ENCODE measurements at regions not wholly inside any gene's neighbourhood (a gene's known extent, or its start where the extent isn't known, plus 50 kb on each side); places are given as distances from the start of the nearest gene placed in this dataset.

GRCh38 chr9:99322299-99322698 lies 100.2 kb downstream of the SEC61B start:
- POLR2A ChIA-PET: no interaction called here

GRCh38 chr9:99326112-99326916 lies 104.2 kb downstream of the SEC61B start:
- CTCF ChIA-PET: interaction anchor here (1.2 kb wide), 1 partner anchor 9 kb away, joined by 3 read pairs; no protein-coding TSS in a partner anchor
- POLR2A ChIA-PET: no interaction called here
- no peak for TF ChIP-seq CTCF (IDR thresholded peaks at IDR 0.05; ENCODE audit: control extremely low read depth, extremely low read depth, low read depth, missing control alignments)
- DNase-seq (ENCODE audit: extremely low spot score): no peak

More at GRCh38 chr9:99322299-99322698, 100.2 kb downstream of the SEC61B start:
- no peak for DNase-seq (ENCODE audit: extremely low spot score)
- CTCF ChIA-PET: interaction anchor here (1.0 to 1.7 kb wide), 2 partner anchors 13 to 125 kb away, joined by 3 to 4 read pairs; no protein-coding TSS in a partner anchor
- TF ChIP-seq CTCF (IDR thresholded peaks at IDR 0.05; ENCODE audit: control extremely low read depth, extremely low read depth, low read depth, missing control alignments): no peak

DNA sequence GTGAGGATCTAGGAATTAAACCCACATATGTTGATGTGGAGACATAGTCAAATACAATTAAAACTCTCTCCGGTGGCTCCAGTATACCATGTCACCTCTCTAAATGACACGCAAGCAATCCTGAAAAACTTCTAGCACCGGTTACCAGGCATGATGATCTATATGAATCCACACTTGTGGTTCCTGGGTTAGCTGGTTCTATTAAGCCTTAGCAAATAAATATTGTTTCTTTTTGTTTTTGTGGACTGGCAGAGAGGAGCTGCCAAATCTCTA lies 104.8 kb downstream of the SEC61B start:
- no peak for TF ChIP-seq CTCF (IDR thresholded peaks at IDR 0.05; ENCODE audit: control extremely low read depth, extremely low read depth, low read depth, missing control alignments)
- DNase-seq (ENCODE audit: extremely low spot score): no peak
- CTCF ChIA-PET: interaction anchor here (1.2 kb wide), 1 partner anchor 8 kb away, joined by 3 read pairs; no protein-coding TSS in a partner anchor
- POLR2A ChIA-PET: no interaction called here

- no peak for DNase-seq (ENCODE audit: extremely low spot score)
- CTCF ChIA-PET: interaction anchor here (1.2 kb wide), 1 partner anchor 10 kb away, joined by 3 read pairs; no protein-coding TSS in a partner anchor
- no peak for TF ChIP-seq CTCF (IDR thresholded peaks at IDR 0.05; ENCODE audit: control extremely low read depth, extremely low read depth, low read depth, missing control alignments)
- POLR2A ChIA-PET: no interaction called here
Measured at GRCh38 chr9:99327667-99328066, 105.6 kb downstream of the SEC61B start.

- ChIA-PET CTCF (interaction anchor here (1.0 to 1.2 kb wide), 5 partner anchors 9 to 17 kb away, joined by 3 to 6 read pairs (median 3); no protein-coding TSS in a partner anchor), POLR2A (no interaction called here)
- TF ChIP-seq CTCF (IDR thresholded peaks at IDR 0.05; ENCODE audit: control extremely low read depth, extremely low read depth, low read depth, missing control alignments): no peak
- no peak for DNase-seq (ENCODE audit: extremely low spot score)
Measured at GRCh38 chr9:99335280-99335679, 113.2 kb downstream of the SEC61B start.

DNA sequence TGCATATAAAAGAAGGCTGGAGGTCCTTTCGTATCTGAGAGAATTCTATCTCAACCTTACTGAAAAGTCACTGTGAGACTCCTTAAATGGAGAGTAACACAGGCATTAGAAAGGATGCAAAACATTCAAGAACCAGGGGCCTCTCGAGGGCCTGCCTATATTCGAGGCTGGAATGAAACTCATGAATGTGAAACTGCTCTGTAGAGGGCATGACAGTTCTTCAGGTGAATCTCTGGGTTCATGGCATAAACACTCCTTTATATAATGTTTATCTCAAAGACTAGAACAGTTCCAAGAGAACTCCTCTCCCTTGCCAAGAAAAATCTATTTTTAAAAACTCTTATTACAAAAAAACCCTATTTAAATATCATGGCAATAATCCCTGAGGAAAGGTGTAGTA lies 113.9 kb downstream of the SEC61B start:
- POLR2A ChIA-PET: no interaction called here
- CTCF ChIA-PET: interaction anchor here (1.0 to 1.2 kb wide), 4 partner anchors 10 to 18 kb away, joined by 3 to 6 read pairs (median 3); no protein-coding TSS in a partner anchor
- no peak for TF ChIP-seq CTCF (IDR thresholded peaks at IDR 0.05; ENCODE audit: control extremely low read depth, extremely low read depth, low read depth, missing control alignments)
- DNase-seq (ENCODE audit: extremely low spot score): no peak
